Frontal cortex (tissue), 3 donors: ENCODE measurements at regions not wholly inside any gene's neighbourhood (a gene's known extent, or its start where the extent isn't known, plus 50 kb on each side); places are given as distances from the start of the nearest gene placed in this dataset.

Experiments used
- DNase-seq, 2 donors: peaks; one replicate each; pipeline ENCODE4 v3.0.0; 2012; ENCODE audit warnings: low spot score in 2 of 2
- FAIRE-seq: peaks from 2 replicates; lab custom pipeline; 2012; peaks lifted over from hg19 to GRCh38; lab: Jason Lieb, UNC
- donor health status: control.
- donor health status: control.
- donor health status: control.

DNA sequence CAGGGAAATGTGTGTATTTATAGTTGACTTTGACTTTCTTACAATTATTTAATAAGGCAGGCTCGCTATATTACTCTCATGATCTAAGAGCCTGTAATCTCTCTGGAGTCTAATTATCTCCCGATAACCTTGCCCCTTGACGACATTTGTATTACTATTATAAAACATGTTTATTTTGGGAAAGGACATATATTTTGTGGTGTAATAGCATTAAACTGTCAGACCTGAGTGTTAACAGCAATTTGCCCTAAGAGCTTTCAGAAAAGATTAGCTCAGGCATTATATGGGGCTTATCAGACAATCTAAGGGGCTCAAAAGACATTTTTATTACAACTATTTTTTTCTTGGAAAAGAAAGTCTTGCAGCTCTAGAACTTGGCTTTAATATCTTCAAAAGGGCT lies 427.9 kb upstream of the SLIT2 start:
- no peak for FAIRE-seq
- DNase-seq, result no peak

DNA sequence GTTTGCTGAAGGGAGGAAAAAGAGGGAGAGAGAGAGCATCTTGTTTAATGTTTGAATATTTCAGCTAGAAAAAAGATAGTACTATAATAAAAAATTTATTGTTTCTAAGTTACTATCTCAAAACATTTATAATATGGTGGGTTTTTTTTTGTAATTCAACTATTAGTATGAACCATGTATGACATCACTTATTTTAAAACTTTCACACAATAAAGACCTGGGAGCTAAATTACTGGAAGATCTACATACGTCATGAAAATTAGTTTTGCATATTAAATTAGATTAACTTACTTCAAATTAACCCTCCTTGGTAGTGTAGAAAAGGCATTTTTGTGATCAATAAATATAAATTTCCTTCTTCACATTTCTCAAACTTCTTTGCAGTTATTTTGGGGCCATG lies 432.0 kb upstream of the SLIT2 start:
- DNase-seq (no peak), FAIRE-seq (no peak)

DNA sequence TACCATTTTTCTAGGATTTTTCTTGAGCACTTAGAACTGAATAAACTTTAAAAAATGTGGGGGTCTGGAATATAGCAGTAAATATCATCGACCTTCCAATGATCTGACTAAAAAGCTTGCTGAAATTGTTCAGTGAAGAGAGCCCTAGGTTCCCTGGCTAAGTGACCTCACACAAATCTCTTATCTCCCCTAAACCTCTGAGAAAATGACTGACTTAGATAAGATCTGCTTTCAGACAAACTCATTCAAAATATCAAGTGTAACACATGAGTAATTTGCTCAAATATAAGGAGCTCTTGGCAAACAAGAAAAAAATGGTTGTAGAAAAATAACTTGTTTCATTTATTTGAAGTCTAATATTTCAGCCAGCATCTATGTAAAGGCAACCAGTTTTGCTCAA lies 441.7 kb upstream of the SLIT2 start:
- FAIRE-seq (no peak), DNase-seq (no peak)

DNA sequence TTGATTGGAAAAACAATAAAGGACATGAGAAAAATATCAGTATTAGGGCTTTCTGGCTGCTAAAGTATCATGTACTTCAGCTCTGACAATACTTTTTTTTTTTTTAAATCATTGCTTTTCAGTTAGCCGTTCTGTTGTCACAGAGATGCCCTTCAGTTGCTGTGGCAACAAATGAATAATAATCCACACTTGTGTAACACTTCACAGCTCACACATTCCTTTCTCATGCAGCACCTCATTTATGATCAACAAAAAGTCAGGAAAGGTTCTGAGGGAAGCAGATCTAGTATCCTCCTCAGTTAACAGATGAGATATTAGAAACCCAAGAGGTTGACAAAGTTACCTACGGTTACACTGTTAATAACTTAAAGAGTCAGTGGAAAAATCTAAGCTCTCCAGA lies 444.2 kb upstream of the SLIT2 start:
- FAIRE-seq, result no peak
- no peak for DNase-seq

DNA sequence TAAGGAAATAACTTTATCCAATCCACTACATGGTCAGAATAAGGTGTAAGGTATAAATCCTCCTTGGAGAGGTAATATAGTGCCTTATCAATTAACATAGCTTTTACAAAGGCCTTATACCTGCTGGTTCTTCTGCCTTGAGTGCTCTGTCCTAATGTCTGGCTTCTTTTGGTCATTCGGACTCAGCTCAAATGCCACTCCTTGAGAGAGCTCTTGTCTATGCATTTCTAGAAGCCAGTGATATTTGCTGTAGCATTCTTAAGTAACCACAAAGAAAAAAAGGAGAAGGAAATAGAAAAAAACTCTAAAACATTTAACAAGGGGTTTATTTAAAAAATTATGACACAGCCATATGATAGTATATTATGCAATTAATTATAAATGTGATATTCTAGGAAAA lies 444.8 kb upstream of the SLIT2 start:
- no peak for DNase-seq
- FAIRE-seq, result no peak

DNA sequence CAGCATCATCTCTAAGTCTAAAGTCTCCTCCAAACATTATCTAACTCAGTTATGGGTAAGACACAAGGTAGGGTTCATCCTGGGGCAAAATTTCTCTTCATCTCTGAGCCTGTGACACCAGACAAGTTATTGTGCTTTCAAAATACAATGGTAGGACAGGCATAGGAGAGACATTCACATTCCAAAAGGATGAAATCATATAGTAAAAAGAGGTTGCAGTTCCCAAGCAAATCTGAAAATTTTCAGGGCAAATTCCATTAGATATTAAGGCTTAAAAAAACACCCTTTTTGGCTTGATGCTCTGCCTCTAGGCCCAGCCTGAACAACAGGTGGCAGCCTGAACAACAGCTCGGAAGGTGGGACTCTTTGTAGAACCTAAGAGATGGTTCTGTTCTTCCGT lies 448.3 kb upstream of the SLIT2 start:
- FAIRE-seq, result no peak
- DNase-seq, result no peak

DNA sequence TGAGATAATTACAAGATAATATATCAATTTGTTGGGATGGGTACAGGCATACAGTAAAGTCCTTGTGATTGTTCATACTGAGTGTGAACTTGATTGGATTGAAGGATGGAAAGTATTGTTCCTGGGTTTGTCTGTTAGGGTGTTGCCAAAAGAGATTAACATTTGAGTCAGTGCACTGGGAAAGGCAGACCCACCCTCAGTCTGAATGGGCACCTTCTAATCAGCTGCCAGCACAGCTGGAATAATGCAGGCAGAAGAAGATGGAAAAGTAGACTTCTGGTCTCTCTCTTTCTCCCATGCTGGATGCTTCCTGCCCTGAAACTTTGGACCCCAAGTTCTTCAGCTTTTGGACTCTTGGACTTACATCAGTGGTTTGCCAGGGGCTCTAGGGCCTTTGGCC lies 457.9 kb upstream of the SLIT2 start:
- FAIRE-seq (no peak), DNase-seq (no peak)

DNA sequence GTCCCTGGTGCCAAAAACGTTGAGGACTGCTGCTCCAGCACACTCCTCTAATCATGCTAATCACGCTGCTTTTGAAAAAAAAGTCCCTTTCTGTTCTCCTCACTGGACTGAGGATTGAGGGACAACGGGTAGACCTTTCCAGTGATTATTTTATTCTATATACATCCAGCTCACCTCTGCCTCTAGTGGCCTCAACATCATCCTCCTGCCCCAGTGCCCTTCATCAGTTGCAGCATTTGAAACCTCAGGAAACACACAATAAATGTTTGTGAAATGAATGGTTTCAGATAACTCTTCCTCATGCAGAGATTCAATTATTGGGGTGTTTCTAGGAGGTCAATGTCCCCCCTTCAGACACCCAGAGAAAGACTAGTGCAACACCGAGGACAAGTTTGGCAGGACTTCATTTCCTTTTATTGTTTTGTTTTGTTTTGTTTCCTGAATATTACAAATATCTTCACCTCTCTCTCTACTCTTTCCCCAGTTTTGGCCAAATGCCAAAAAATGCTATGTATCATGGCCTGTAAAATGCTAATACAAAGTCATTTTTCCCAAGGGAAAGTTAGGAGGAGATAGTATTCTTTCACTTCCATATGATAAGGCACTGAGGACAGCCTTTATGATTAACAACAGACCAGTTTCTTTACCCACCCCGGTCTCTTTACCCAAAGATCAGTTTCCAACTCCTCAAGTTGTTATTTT lies 460.1 kb upstream of the SLIT2 start:
- DNase-seq, result no peak
- FAIRE-seq, result no peak

DNA sequence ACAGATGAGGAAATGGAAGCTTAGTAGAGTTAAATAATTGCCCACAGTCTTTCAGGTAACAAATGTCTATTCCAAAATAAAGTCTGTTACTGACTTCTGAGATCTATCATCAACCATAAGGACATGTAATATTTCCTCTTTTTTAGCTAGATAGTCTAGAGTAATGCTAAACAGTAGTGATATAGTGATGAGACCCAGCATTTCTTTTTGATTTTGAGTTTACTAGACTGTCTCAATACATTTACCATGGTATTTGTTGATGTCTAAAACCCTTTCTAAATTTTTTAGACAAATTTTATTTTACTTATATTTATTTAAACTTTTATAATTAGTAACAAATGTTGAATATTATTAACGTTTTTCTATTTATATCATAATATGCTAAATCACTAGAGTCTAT lies 465.1 kb upstream of the SLIT2 start:
- no peak for DNase-seq

DNA sequence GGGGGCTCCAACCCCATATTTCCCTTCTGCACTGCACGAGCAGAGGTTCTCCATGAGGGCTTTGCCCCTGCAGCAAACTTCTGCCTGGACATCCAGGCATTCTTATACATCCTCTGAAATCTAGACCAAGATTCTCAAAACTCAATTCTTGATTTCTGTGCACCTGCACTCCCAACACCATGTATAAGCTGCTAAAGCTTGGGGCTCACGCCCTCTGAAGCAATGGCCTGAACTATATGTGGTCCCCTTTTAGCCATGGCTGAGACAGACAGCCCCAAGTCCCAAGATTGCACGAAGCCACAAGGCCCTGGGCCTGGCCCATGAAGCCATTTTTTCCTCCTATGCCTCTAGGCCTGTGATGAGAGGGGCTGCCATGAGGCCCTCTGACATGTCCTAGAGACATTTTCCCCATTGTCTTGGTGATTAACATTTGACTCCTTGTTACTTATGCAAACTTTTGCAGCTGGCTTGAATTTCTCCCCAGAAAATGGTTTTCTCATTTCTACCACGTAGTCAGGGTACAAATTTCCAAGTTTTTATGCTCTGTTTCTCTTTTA lies 468.0 kb upstream of the SLIT2 start:
- FAIRE-seq, result no peak
- no peak for DNase-seq

More for the DNA sequence above, 465.1 kb upstream of the SLIT2 start:
- peak; percentile 85 for FAIRE-seq

DNA sequence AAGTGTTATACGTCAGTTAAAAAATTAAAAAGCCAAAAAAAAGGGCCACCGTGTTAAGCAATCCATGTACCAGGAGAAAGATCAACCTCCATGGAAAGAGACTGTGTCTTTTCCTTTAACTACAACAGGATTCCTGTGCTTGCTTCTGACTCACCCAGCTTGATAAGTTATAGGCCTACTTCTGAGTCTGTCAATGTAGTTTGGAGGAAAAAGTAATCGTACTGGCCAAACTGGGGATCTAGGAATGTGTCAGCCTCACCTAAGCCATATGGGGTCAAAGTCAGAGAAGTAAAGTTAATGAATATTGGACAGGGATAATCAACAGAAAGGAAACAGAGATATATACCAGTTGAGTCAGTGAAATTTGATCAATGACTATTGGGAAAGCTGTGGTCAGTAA lies 470.8 kb upstream of the SLIT2 start:
- no peak for FAIRE-seq
- DNase-seq, result no peak

DNA sequence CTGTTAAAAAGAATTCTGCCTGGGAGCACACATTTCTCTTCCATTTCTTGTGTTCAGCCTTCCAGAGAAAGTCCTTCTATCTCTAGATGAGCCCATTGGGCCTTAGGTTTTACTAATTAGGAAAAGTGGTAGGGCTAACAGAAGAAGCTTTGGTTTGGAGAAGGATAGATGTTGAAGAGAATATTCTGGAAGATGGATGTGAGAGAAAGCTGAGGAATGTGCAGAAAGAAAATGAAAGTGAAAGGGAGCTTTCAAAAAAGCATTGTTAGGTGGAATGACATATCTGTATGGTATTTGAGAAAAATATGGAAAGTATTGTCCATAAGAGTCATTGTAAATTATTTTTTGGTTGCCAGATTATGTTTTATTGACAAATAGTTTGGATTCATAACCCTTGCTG lies 474.8 kb upstream of the SLIT2 start:
- DNase-seq, result no peak
- FAIRE-seq, result no peak

DNA sequence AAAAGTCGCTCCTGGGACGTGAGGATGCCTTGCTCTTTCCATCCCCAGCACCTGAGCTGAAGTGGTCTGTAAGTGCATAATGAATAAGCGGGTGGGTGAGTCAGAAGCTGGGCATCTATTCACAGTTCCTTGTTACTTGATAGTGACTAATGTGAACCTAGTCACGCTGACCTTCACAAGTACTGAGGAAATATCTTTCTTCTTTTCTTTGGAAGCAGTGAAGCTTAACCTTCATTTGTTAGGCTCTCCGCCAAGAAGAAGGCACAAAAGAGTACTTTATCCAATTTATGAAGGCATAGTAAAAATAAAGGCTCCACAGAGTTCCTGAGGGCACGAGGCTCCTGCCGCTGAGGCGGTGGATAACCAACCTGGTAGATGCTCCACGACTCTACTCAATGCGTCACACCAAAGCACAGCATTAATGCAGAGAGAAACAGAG lies 475.7 kb upstream of the SLIT2 start:
- no peak for FAIRE-seq
- no peak for DNase-seq

DNA sequence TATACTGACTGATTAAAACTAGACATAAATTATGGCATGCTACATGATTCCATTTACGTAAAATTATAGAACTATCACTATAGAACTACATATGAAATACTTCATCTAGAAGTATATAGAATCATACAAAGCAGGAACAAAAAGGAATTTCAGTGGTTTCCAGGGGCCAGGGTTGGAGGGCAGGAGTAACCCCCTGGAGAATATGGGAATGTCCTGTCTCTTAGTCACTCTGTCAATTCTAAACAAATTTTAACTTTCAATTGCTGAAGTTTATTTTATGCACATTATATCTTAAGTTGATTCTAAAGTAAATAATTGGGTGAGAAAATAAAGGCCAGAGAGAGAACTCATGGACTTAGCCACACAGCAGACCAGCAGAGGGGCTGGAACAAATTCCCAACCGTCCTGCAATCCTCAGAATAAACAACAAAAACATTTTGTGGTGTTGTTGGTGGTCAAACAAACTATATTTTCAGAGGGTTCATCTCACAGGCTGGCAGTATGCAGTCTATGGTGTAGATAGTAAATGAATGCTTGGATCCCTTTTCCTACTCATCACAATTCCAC lies 476.9 kb upstream of the SLIT2 start:
- no peak for FAIRE-seq
- DNase-seq, result no peak

DNA sequence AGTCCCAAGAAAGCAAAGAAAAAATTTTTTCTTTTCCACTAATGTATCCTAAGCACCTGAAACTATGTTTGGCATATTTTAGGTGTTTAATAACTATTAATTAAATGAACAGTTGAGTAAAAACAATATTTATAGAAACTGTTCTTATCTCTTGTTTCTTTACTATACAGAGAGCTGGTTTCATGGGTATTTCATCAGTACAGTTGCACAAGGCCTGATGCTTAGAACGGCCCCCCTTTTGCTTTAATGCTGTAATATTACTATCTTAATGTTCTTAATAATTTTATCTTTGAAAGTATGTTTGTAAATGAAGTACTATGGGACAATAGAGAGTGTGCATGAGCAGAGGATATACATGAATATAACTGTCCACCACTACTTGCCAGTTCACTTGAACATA lies 479.1 kb upstream of the SLIT2 start:
- DNase-seq, result no peak
- no peak for FAIRE-seq

DNA sequence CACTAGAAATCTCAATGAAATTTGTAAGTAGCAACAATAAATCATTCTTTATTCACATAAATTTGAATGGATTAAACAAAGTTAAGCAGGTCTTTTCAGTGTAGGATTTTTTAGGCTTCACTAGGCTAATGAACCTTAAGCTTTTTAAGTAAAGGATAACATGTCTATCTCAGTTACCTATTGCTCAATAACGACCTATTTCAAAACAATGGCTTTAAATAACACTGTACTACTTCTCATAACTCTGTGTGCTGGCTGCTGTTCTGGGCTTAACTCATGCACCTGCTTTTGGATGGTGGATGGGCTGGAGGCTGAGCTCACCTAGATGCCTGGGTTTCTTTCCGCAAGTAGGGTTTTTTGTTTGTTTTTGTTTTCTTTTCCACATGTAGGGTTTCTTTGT lies 495.0 kb upstream of the SLIT2 start:
- FAIRE-seq (no peak), DNase-seq (no peak)

DNA sequence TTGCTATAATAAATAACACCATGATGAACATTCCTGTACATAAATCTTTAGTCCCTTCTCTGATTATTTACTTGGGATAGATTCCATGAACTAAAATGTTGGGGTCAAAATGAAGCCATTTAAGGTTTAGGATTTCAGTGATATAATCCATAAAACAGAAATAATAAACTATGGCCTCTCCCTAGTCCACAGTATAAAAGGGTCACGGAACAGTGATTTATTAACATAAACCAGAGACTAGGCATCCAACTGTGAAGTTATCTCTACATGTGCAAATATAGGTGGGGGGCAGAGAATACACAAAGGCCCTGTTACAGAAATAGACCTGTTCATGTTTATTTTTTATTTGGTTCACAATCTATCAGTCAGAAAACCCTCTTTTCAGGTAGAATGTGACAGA lies 499.1 kb upstream of the SLIT2 start:
- FAIRE-seq (no peak), DNase-seq (no peak)

DNA sequence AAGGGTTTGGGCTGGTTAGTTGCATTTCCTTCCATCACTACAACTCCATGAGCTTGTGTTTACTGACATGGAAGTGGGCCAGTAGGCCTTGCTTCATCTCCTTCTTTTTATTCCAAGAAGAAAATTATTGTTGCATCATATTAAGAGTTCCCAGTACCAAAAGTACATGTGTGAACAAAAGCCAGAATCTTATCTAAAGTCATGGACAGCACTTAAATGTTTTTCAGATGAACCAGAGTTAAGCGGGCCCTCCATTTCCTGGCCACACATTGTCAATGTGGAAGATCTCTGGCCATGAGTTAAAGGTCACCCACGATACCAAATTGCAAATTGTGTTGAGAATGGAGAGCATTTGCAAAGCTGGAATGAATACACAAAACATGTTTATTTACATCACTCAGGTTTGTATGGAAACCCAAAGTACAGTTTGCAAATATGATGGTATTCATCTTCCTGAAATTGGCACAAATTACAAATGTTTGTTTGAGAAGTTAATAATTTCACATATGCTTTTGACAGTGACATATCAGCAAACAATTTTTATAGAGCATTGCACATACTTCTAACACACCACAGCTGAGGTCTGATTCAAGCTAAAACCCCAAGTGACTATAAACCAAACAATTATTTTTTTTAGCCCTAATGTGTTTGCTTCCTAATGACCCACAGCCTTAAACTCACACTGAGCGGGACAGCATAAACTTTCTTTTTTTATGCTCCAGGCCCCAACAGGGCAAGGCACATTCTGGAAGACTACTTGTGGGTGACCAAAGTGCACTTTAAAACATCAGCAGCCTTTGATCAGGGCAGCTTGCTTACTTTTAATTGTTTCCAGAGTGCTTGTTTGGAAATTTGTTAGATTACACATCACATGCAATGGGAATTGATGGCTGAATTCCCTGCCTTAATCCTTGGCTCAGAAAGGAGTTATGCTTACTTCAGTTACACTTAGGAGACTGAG lies 502.9 kb upstream of the SLIT2 start:
- no peak for DNase-seq
- FAIRE-seq, result no peak

DNA sequence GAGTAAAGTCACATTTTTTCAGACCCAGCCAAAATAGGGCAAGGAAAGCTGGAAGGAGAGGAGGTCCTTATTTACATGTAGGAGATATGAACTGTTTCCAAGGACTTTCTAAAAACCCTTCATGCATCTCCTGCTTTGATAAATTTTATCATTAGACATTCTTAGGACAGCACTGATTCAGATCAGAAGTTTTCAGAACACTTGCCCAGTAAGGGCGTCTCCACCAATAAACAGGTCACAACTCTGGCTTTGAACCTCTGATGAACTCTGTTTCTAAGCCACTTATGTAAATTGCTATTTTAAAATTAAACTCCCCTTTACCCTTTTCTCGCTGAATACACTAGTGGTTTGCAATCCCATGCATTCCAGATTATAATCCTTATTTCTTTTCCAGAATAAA lies 505.3 kb upstream of the SLIT2 start:
- FAIRE-seq (no peak), DNase-seq (no peak)

DNA sequence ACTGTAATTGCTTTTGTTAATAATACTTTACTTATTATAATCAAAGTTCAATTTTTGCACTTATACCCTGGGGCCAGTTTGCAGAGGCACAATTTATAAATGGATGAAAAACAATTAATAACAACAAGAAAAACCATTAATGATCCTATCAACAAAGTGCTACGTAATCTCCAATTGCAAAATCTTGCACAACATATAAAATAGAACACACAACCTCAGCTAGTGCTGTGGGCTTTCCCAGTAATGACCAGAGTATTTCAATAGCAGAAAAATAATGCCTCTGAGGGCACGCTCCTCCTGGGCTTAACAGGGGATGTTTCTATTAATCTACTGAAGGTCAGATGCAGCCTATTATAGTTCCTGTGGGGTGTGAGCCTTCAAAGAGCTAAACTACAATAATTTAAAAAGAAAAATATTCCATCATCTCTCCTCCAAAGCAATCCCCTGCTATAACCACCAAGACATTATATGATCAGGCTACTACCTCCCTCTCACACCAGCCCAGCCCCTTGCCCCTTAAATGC lies 508.5 kb upstream of the SLIT2 start:
- DNase-seq, result no peak
- no peak for FAIRE-seq
